Thyroid gland (tissue), 4 donors: ENCODE measurements at regions not wholly inside any gene's neighbourhood (a gene's known extent, or its start where the extent isn't known, plus 50 kb on each side); places are given as distances from the start of the nearest gene placed in this dataset.

Experiments used
- DNase-seq, 2 donors: peaks; one replicate each; pipeline ENCODE4 v3.0.0-alpha.2; 2019
- H3K27ac ChIP-seq, 3 donors: fragments of 200-600 bp; sonication (generic); 1 replicate in 2 of 3; 2 replicates in 1 of 3; pipeline ENCODE4 v1.5.1; 2016 to 2019; ENCODE audit warnings: mild to moderate bottlenecking in 1 of 3, moderate library complexity in 1 of 3
- H3K27me3 ChIP-seq: fragments of 200-600 bp; sonication (generic); one replicate; pipeline ENCODE4 v1.5.1; 2019
- H3K36me3 ChIP-seq, 2 donors: fragments of 200-600 bp; sonication (generic); one replicate each; pipeline ENCODE4 v1.5.1; 2016 to 2019
- H3K4me1 ChIP-seq, 2 donors: fragments of 200-600 bp; sonication (generic); one replicate each; pipeline ENCODE4 v1.5.1; 2017 to 2019
- H3K4me3 ChIP-seq, 3 donors: fragments of 200-600 bp; sonication (generic); replicated peaks in 1 of 3; 1 replicate in 2 of 3; 2 replicates in 1 of 3; pipeline ENCODE4 v1.5.1; 2016; ENCODE audit warnings: mild to moderate bottlenecking in 1 of 3
- H3K9me3 ChIP-seq: fragments of 200-600 bp; sonication (generic); one replicate; pipeline ENCODE4 v1.5.1; 2017
- CTCF ChIP-seq, 6 experiments: fragments of 200-600 bp in 3 of 6; fragments of 450-650 bp in 3 of 6; sonication (generic) in 3 of 6; IDR thresholded peaks; one replicate each; pipeline ENCODE4 v1.5.1; 2016 to 2019; ENCODE audit warnings: antibody characterized with exemption in 6 of 6, mild to moderate bottlenecking in 2 of 6, inconsistent platforms in 1 of 6, moderate library complexity in 1 of 6
- POLR2A ChIP-seq, 2 donors: fragments of 450-650 bp; IDR thresholded peaks; one replicate each; pipeline ENCODE4 v1.6.1; 2017; ENCODE audit warnings: antibody characterized with exemption in 2 of 2, mild to moderate bottlenecking in 2 of 2, moderate library complexity in 1 of 2
- WGBS, 2 donors: methylation state at CpG; one replicate each; pipeline ENCODE4 v1.1.5; 2017; 5-methylcytosine and 5-hydroxymethylcytosine counted together
- intact Hi-C: fragments of 100-400 bp; cut with DNase I; formaldehyde crosslinking; loops from one replicate; pipeline ENCODE4 v1.15.1; 2023

GRCh38 chr12:4215229-4216186, 58.1 kb upstream of the CCND2 start:
- no peaks in the 10 kb centered on the region for H3K9me3 ChIP-seq
- peak; percentile 8 to 18 for DNase-seq
- no peak overlapping the region for H3K27ac ChIP-seq
- no peaks in the 10 kb centered on the region for H3K4me1 ChIP-seq
- H3K4me3 ChIP-seq = no peak overlapping the region
- intact Hi-C loops = no loop called here
- TF ChIP-seq POLR2A (IDR thresholded peaks at IDR 0.05) (no peak), CTCF (IDR thresholded peaks at IDR 0.05) (no peak)
- 58 to 79% methylated on average over 18 of the region's 18 CpGs for WGBS, 2 donors
- no peaks in the 10 kb centered on the region for H3K27me3 ChIP-seq
- no peaks in the 10 kb centered on the region for H3K36me3 ChIP-seq

- Histone ChIP-seq H3K4me1 (no peaks in the 10 kb centered on the region), H3K36me3 (no peaks in the 10 kb centered on the region), H3K4me3 (no peak overlapping the region), H3K27me3 (no peaks in the 10 kb centered on the region), H3K9me3 (no peaks in the 10 kb centered on the region), H3K27ac (no peak overlapping the region)
- DNase-seq = no peak
- TF ChIP-seq CTCF (IDR thresholded peaks at IDR 0.05) (no peak), POLR2A (IDR thresholded peaks at IDR 0.05) (no peak)
- intact Hi-C loops = no loop called here
- WGBS, 2 donors = 83 to 89% methylated on average over 8 of the region's 8 CpGs
Observed at GRCh38 chr12:4214877-4215228, 58.7 kb upstream of the CCND2 start.

DNA sequence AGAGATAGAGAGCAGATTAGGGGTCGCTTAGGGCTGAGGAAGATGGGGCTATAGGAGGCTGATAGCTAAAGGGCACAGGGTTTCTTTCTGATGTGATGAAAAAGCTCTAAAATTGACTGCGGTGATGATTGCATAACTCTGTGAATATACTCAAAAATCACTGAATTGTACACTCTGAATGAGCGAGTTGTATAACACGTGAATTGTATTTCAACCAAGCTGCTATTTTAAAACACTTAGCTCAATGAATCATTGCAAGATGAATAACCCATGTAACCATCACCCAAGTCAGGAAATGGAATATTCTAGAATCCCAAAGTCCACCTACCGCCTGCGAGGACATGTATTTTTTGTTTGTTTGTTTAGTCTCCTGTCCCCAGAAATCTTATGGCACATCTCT, 60.1 kb upstream of the CCND2 start:
- H3K4me3 ChIP-seq = no peak overlapping the region
- DNase-seq = no peak
- WGBS, 2 donors = 67 to 84% methylated on average over 6 of the region's 6 CpGs
- no peak overlapping the region for H3K27ac ChIP-seq
- no peaks in the 10 kb centered on the region for H3K36me3 ChIP-seq
- H3K4me1 ChIP-seq = no peaks in the 10 kb centered on the region
- intact Hi-C loops = no loop called here
- no peaks in the 10 kb centered on the region for H3K27me3 ChIP-seq
- no peaks in the 10 kb centered on the region for H3K9me3 ChIP-seq
- TF ChIP-seq CTCF (IDR thresholded peaks at IDR 0.05) (no peak), POLR2A (IDR thresholded peaks at IDR 0.05) (no peak)

- Histone ChIP-seq H3K27ac (no peak overlapping the region), H3K4me1 (no peaks in the 10 kb centered on the region), H3K27me3 (no peaks in the 10 kb centered on the region), H3K4me3 (no peak overlapping the region), H3K9me3 (no peaks in the 10 kb centered on the region), H3K36me3 (no peaks in the 10 kb centered on the region)
- 93 to 94% methylated on average over 2 of the region's 2 CpGs for WGBS, 2 donors
- TF ChIP-seq POLR2A (IDR thresholded peaks at IDR 0.05) (no peak), CTCF (IDR thresholded peaks at IDR 0.05) (no peak)
- intact Hi-C loops = no loop called here
- DNase-seq = no peak
Observed at GRCh38 chr12:4212845-4213244, 60.7 kb upstream of the CCND2 start.

GRCh38 chr12:4211372-4211771, 62.2 kb upstream of the CCND2 start:
- no peak for DNase-seq
- 92 to 95% methylated on average over 10 of the region's 10 CpGs for WGBS, 2 donors
- intact Hi-C loops = no loop called here
- Histone ChIP-seq H3K4me3 (no peak overlapping the region), H3K4me1 (no peaks in the 10 kb centered on the region), H3K27me3 (no peaks in the 10 kb centered on the region), H3K9me3 (no peaks in the 10 kb centered on the region), H3K36me3 (no peaks in the 10 kb centered on the region), H3K27ac (no peak overlapping the region)
- TF ChIP-seq POLR2A (IDR thresholded peaks at IDR 0.05) (no peak), CTCF (IDR thresholded peaks at IDR 0.05) (no peak)
